Peyer's patch (tissue), 4 donors: ENCODE measurements at regions not wholly inside any gene's neighbourhood (a gene's known extent, or its start where the extent isn't known, plus 50 kb on each side); places are given as distances from the start of the nearest gene placed in this dataset.

Source experiments
- DNase-seq, 3 donors: peaks; one replicate each; pipeline ENCODE4 v3.0.0-alpha.2; 2017 to 2019
- H3K27ac ChIP-seq, 4 donors: fragments of 200-600 bp; sonication (generic); one replicate each; pipeline ENCODE4 v1.5.1; 2016 to 2019
- H3K27me3 ChIP-seq, 2 donors: fragments of 200-600 bp; sonication (generic); one replicate each; pipeline ENCODE4 v1.5.1; 2019
- H3K36me3 ChIP-seq, 3 donors: fragments of 200-600 bp; sonication (generic); one replicate each; pipeline ENCODE4 v1.5.1; 2016 to 2019
- H3K4me1 ChIP-seq, 4 donors: fragments of 200-600 bp; sonication (generic); one replicate each; pipeline ENCODE4 v1.5.1; 2016 to 2019
- H3K4me3 ChIP-seq, 4 donors: fragments of 200-600 bp; sonication (generic); 1 replicate in 3 of 4; 2 replicates in 1 of 4; pipeline ENCODE4 v1.5.1; 2016 to 2019; ENCODE audit warnings: mild to moderate bottlenecking in 1 of 4
- H3K9me3 ChIP-seq, 4 donors: fragments of 200-600 bp; sonication (generic); one replicate each; pipeline ENCODE4 v1.5.1; 2016 to 2019; ENCODE audit warnings: mild to moderate bottlenecking in 1 of 4
- POLR2A ChIP-seq, 2 donors: fragments of 450-650 bp; IDR thresholded peaks; one replicate each; pipeline ENCODE4 v1.5.1; 2017; ENCODE audit warnings: antibody characterized with exemption in 2 of 2, mild to moderate bottlenecking in 2 of 2, moderate library complexity in 2 of 2
- TF ChIP-seq, protein P1 (sequence below), 6 experiments: fragments of 450-650 bp in 4 of 6; fragments of 200-600 bp in 2 of 6; sonication (generic) in 1 of 6; IDR thresholded peaks; one replicate each; pipeline ENCODE4 v1.5.1; 2017 to 2019; ENCODE audit warnings: antibody characterized with exemption in 6 of 6, mild to moderate bottlenecking in 3 of 6, moderate library complexity in 1 of 6

DNA sequence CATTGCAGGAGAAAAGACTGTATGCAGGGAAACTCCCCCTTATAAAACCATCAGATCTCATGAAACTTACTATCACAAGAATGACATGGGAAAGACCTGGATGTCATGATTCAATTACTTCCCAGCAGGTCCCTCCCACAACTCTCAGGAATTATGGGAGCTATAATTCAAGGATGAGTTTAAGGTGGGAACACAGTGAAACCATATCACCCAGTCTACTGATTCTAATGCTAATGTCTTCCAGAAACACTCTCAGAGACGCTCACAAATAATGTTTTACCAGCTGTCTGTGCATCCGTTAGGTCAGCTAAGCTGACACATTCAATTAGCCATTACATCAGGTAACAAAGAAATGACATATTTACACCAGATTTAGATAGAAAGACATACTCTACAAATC lies 637.9 kb downstream of the NLGN4Y start:
- DNase-seq: no peak

DNA sequence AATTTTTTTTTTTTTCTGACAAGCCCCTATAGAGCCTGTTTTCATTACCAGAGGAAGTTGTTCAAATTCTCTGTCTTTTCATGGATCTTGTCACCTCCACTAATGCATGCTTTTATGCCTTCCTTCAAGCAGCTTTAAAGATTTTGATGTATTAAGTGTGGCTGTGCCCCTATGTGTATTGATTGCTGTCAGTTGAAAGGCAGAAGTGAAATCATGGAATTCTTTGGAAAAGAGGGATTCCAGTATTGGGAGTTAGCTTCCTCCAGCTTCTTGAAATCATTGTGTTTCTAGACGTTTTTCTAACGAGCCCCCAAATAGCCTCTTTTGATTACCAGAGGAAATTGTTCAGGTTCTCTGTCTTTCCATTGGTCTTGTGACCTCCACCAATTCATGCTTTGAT lies 655.6 kb downstream of the NLGN4Y start:
- no peak for DNase-seq
- TF ChIP-seq, protein P1, sequence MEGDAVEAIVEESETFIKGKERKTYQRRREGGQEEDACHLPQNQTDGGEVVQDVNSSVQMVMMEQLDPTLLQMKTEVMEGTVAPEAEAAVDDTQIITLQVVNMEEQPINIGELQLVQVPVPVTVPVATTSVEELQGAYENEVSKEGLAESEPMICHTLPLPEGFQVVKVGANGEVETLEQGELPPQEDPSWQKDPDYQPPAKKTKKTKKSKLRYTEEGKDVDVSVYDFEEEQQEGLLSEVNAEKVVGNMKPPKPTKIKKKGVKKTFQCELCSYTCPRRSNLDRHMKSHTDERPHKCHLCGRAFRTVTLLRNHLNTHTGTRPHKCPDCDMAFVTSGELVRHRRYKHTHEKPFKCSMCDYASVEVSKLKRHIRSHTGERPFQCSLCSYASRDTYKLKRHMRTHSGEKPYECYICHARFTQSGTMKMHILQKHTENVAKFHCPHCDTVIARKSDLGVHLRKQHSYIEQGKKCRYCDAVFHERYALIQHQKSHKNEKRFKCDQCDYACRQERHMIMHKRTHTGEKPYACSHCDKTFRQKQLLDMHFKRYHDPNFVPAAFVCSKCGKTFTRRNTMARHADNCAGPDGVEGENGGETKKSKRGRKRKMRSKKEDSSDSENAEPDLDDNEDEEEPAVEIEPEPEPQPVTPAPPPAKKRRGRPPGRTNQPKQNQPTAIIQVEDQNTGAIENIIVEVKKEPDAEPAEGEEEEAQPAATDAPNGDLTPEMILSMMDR (IDR thresholded peaks at IDR 0.05): no peak
- no peak for TF ChIP-seq POLR2A (IDR thresholded peaks at IDR 0.05)

More for the DNA sequence above, 637.9 kb downstream of the NLGN4Y start:
- no peaks in the 10 kb centered on the region for H3K4me1 ChIP-seq
- no peaks in the 10 kb centered on the region for H3K27me3 ChIP-seq
- H3K36me3 ChIP-seq: no peaks in the 10 kb centered on the region
- no peak for TF ChIP-seq POLR2A (IDR thresholded peaks at IDR 0.05)
- TF ChIP-seq, protein P1 (IDR thresholded peaks at IDR 0.05): no peak
- no peaks in the 10 kb centered on the region for H3K9me3 ChIP-seq
- no peak overlapping the region for H3K27ac ChIP-seq
- no peak overlapping the region for H3K4me3 ChIP-seq

DNA sequence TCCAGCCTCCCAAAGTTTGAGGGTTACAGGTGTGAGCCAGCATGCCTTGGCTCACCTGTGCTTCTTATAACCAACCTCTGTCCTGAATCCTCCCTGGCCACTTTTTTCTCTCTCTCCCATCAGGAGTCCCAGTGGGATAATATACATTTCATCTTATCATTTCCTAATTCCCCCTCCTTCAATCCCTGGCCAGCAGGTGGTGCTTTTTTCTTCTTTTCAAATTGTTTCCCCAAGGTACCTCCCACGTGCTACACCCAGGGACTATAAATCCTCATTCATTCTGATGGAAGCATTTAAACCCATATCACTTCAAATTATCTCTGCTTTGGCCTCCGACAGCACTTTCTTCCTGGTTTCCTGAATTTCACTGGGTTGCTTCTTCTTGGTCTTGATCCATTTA lies 704.7 kb downstream of the NLGN4Y start:
- DNase-seq: no peak
- no peaks in the 10 kb centered on the region for H3K4me1 ChIP-seq
- no peaks in the 10 kb centered on the region for H3K9me3 ChIP-seq
- TF ChIP-seq POLR2A (IDR thresholded peaks at IDR 0.05): no peak
- TF ChIP-seq, protein P1 (IDR thresholded peaks at IDR 0.05): peak in 2 of 6 experiments; percentile 7 to 33
- no peaks in the 10 kb centered on the region for H3K36me3 ChIP-seq
- H3K4me3 ChIP-seq: no peak overlapping the region
- no peak overlapping the region for H3K27ac ChIP-seq
- H3K27me3 ChIP-seq: no peaks in the 10 kb centered on the region

More for the DNA sequence above, 655.6 kb downstream of the NLGN4Y start:
- no peaks in the 10 kb centered on the region for H3K4me1 ChIP-seq
- H3K36me3 ChIP-seq: no peaks in the 10 kb centered on the region
- H3K9me3 ChIP-seq: no peaks in the 10 kb centered on the region
- no peaks in the 10 kb centered on the region for H3K27me3 ChIP-seq
- H3K4me3 ChIP-seq: no peak overlapping the region
- H3K27ac ChIP-seq: no peak overlapping the region

DNA sequence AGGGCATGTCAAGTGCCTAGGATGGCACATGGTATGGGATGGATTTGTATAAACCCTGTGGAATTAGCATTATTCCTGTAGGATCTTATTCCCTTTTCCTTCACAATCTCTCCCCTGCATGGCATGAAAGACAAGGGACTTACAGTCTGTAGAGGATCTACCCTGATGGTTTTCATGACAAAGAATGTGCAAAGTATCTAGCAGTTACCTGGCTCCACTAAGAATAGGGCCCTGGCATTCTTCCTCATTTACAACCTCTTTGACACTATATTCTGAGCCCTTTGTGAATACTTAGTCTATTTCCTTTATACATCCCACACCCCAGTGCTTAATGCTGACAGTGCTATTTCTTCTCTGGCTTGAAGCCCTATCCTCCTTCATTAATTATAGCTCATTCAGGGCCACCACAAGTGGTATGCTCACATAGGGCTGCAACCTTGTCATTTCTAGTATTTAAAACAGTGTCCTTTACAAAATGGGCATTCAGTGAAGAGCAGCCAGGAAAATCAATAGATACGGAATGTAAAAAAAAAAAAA lies 715.3 kb downstream of the NLGN4Y start:
- no peak overlapping the region for H3K27ac ChIP-seq
- no peaks in the 10 kb centered on the region for H3K9me3 ChIP-seq
- no peaks in the 10 kb centered on the region for H3K36me3 ChIP-seq
- H3K4me3 ChIP-seq: no peak overlapping the region
- no peaks in the 10 kb centered on the region for H3K27me3 ChIP-seq
- no peak for DNase-seq
- TF ChIP-seq, protein P1 (IDR thresholded peaks at IDR 0.05): no peak
- no peaks in the 10 kb centered on the region for H3K4me1 ChIP-seq

DNA sequence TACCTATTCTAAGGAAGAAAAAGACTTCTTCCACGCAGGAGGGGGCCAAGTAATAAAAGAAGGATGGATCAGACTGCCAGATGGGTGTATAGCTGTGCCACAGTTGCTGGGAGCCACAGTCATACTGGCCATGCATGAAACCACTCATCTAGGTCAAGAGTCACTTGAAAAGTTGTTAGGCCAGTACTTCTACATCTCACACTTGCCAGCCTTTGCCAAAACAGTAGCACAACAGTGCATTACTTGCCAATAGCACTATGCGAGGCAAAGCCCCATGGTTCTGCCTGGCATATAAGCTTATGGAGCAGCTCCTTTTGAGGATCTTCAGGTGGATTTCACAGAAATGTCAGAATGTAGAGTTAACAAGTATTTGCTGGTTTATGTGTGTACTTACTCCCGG lies 735.0 kb downstream of the NLGN4Y start:
- H3K27ac ChIP-seq: no peak overlapping the region
- no peaks in the 10 kb centered on the region for H3K27me3 ChIP-seq
- TF ChIP-seq, protein P1 (IDR thresholded peaks at IDR 0.05): no peak
- TF ChIP-seq POLR2A (IDR thresholded peaks at IDR 0.05): no peak
- H3K36me3 ChIP-seq: no peaks in the 10 kb centered on the region
- H3K9me3 ChIP-seq: no peaks in the 10 kb centered on the region
- no peak for DNase-seq
- no peak overlapping the region for H3K4me3 ChIP-seq
- no peaks in the 10 kb centered on the region for H3K4me1 ChIP-seq

DNA sequence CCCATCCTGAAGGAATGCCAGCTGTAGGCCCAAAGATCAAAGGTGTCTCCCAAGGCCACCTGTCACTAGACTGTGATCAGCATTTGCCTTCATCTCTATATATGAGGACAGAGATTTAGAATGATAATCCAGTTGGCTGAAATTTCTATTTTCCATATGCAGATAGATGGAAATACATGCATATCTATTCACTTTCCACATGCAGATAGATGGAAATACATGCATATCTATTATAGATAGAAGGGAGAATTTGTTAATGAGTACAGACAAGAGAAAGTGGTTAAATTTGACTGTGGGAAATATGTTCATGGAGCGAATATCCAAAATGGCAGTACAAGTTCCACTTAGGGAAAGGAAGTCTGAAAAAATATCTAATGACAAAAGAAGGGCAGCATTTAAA lies 762.2 kb downstream of the NLGN4Y start:
- H3K36me3 ChIP-seq: no peaks in the 10 kb centered on the region
- no peak for DNase-seq
- TF ChIP-seq POLR2A (IDR thresholded peaks at IDR 0.05): no peak
- TF ChIP-seq, protein P1 (IDR thresholded peaks at IDR 0.05): no peak

More for the DNA sequence above, 762.2 kb downstream of the NLGN4Y start:
- no peaks in the 10 kb centered on the region for H3K27me3 ChIP-seq
- H3K4me3 ChIP-seq: no peak overlapping the region
- no peaks in the 10 kb centered on the region for H3K9me3 ChIP-seq
- H3K27ac ChIP-seq: no peak overlapping the region
- H3K4me1 ChIP-seq: no peaks in the 10 kb centered on the region
